HG03095 (cell line): ENCODE measurements at regions not wholly inside any gene's neighbourhood (a gene's known extent, or its start where the extent isn't known, plus 50 kb on each side); places are given as distances from the start of the nearest gene placed in this dataset.

Source experiments
- ATAC-seq: cut with Tn5 transposase; IDR thresholded peaks from one replicate; pipeline ENCODE4 v1.9.1; 2021; ENCODE audit warnings: moderate library complexity; ENCODE audit not compliant: unreplicated experiment

GRCh38 chr7:55641273-55641691 lies 69.0 kb upstream of the VOPP1 start:
- peak; percentile 77 for ATAC-seq

- no peak for ATAC-seq
Observed at GRCh38 chr7:55639640-55640039, 67.3 kb upstream of the VOPP1 start.

DNA sequence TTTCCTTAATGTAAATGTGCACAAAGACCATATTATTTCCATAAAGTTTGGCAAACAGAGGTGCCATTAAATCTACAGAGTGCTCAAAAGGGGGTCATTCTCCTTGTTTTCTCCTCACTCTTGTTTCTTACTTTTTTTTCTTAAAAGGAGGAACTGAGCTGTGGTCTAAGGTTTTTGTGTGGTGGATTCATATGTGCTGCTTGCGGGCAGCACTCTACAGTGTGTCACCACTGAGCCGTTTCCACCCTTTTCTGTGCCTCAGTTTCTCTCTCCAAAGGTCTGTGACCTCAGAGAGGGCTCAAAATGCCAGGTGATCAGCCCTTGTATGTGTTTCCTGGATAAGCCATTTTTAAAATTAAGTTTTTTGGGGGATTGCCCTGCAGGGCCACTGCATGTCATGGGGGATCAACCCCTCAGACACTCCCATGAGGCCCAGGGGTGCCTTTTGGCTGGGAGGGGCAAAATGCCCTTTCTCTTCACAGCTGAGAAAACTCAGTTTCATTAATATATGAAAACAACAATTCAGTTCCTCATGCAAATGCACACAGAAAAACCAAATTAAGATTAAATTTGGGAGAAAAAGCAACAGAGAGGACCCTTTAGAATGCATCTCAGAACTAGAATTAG lies 56.9 kb upstream of the VOPP1 start:
- ATAC-seq = no peak

DNA sequence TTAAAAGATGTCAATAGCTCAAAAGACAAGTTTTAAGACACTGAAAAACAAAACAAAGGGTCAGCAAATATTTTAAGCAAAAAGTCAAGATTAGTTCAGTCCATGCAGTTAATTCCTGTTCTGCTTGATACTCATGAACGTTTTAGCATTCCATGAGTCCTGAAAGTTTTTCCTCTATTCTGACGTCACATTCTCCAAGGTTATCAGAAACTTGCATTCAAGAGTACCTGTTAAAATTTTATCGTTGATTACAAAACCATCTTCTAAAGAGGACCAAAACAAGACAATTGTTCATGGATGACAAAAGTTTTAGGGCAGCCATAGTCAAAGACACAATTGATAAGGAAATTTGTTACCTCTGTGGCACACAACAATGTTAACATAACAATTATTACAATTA lies 52.5 kb upstream of the VOPP1 start:
- ATAC-seq = no peak

DNA sequence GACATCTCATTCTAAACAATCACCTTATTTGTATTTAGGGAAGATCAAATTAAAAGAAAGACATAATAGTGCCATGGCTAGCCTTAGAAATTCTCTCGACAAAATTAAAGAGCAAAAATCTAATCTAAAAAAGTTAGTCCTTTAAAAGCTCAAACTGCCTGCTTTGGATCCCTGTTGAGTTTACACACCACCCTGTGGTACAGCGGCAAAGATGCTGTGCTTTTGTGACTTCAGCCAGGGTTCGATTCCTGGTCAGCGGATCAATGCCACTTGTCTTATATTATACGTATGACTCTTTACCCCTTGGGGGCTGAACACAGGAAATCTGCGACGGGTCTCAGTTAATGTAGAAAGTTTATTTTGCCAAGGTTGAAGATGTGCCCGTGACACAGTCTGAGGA lies 51.3 kb upstream of the VOPP1 start:
- ATAC-seq = no peak

DNA sequence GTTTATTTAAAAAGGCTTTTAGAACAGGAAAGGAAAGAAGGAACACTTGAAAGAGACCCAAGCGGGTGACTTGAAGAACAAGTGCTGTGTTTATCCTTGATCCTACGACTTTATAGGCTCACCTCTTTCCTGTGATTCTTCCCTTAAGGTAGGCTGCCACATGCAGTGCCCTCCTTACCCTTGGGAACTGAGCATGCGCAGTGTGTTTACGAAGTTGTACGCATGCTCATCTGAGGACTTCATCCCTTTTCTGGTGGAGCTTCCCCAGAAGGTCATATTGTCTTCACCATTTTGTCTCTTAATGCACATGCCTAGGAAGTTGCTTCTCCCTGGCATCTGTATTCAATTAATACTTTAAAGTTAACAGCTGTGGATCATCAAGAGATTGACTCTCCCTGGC lies 49.9 kb upstream of the VOPP1 start:
- ATAC-seq = no peak
